Dermis microvascular lymphatic vessel endothelial cell (primary cell): ENCODE measurements at regions not wholly inside any gene's neighbourhood (a gene's known extent, or its start where the extent isn't known, plus 50 kb on each side); places are given as distances from the start of the nearest gene placed in this dataset.

Experiments used
- DNase-seq, 2 donors: peaks; one replicate each; pipeline versions ENCODE4 v3.0.0 to v3.0.0-alpha.2; 2010; ENCODE audit warnings: low read depth in 2 of 2

DNA sequence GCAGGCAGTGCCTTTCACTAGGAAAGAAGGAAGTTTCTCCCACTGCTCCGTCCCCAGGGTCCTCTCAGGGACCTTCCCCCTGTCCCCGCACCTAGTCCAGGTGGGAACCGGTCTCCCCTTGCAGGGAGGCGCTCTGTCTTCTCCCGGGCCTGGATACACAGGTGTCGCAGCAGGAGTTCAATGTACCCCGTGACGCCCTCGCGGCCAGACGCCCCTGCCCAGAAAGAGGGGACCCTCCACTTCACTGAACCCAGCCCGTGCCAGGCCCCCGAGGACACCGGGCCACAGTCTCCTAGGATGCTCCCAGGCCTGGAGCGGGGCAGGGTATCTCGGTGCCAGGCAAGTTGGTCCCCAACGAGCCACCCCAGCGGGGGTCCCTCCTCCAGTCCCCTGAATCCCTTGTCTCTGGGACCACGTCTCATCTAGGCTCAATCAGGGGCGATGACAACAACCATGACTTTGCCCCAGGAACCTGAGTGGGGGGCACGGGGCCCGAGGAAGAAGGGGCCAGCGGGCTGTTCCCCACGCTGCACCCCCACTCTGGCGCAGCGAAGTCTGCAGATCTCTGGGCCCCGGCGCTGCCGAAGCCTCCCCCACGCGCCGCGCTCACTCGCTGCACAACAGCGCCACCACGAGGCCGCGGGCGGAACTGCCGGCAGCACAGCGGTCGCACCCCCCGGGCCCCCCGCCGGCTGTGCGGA, 103.0 kb downstream of the EDN3 start:
- peak in 1 of 2 donors; percentile 9 for DNase-seq

DNA sequence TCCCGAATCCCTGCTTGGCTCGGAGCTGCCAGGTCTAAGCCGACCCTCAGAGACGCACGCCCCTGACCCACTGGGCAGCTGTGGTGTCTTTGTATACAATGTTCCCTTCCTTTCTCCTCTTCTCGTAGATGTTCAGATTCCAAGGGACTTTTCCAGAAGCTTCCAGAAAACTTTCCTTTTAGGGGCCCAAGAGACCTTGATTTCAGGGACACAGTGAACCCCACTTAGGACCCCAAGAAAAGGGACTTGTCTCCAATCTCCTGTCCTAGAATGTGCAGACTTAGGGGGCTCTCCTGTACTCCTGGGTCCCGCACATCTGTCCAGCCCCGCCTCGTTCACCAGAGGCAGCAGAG, 103.5 kb downstream of the EDN3 start:
- no peak for DNase-seq

DNA sequence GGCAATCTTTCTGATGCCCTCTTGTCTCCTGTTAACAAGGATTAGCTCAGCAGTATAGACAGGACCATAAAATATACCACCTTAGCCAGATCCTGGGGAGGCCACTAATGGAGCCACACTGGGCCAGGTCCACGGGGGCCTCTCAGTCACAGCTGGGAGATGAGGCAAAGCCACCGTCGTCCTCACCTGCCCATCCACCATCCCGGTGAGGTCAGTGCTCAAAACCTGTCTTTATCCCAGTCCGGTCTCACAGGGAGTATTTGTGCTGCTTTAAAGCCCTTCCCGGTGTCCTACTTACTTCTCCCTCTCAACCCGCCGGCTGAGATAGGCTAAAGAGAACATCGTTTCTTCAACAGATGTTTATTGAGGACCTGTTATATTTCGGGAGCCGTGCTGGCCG, 104.3 kb downstream of the EDN3 start:
- no peak for DNase-seq

DNA sequence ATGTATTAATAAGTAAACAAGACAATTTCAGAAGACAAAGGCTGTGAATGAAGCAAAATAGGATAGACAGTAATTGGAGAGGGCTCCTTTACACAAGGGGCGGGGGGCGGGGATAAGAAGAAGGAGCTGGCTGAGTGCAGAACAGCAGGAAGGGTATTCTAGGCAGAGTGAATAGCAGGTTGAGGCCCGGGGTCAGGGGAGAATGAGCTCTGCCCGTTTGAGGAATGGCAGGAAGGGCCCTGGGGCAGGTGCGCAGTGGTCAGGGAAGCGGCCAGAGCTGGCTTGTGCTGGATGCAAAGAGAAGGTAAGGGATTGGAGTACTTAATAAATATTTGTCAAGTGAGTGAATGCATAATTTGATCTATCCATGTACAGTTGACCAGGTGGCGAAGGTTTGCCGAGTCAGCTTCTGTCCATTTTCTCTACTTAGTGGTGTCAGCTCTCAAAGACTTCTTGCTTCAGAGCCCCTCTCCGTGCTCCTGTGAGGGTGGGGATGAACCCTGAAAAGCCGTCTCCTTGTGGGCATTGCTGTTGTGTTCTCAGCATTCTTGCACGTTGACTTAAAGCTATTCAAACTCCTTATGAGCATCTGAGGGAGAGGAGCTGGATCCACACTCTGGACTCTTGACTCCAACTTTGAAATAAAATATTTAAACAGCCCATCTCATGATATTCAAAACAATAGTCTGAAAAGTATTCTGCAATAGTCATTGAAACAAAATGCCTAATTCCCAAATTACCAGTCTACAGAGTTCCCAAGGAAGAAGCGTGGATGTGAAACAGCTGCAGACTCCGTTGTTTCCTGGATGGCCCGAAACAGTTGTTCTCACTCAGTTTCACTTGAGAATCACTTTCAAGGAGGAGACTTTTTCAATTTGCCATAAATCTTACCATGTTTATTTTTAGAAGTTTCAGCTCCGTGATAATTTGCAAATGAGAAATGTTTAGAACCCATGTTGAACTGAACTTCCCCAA, 105.1 kb downstream of the EDN3 start:
- DNase-seq = no peak

DNA sequence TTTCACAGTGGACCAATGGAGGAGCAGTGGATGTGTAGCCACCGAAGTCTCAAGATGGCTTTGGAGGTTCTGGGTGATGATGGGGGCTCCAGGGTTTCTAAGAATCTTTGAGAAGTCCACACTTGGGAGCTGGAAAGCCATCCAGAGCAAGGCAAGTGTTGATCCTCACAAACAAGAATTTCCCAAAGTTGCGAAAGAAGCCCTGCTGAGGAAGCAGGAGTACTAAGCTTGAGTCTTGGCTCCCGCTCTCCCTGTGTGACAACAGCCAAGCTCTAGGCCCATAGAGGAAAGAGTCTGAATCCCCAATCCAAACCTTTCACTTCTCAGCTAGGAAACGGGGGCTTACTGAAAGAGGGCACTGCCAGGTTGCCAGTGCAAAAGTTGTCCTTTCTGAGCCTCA, 106.0 kb downstream of the EDN3 start:
- DNase-seq = no peak

DNA sequence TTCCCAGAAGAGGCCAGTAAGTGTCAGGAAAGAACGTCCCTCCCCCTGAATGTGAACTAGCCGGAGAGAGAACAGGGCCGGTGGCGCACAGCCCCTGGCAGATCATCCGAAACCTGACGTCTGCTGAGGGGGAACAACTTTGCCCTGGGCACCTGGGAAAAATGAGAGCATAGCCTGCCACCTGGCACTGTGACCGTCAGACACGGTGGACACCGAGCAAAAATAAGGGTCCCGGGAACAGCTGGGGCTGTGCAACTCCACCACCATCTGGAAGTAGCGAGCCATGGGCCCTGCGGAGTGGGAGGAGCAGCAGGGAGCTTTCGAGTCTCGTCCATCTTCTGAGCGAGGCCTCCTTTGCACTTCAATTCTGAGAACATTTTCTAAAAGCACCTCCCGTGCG, 110.8 kb downstream of the EDN3 start:
- DNase-seq = no peak

DNA sequence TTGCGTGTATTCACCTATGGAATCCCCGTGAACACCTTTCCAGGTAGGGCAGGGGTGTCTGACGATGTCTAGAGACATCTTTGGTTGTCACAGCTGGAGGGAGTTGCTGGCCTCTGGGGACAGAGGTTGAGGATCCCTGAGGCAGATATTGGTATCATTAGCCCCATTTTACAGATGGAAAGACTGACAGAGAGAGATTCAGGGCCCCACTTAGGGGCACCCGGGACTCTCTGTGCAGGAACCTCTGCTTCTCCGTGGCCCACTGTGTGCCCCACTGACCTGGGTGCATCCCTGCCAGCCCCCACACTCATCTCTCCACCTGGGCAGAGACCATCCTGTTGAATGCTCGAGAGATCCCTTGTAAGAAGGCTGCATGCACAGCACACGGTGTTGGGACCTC, 111.2 kb downstream of the EDN3 start:
- DNase-seq = no peak

DNA sequence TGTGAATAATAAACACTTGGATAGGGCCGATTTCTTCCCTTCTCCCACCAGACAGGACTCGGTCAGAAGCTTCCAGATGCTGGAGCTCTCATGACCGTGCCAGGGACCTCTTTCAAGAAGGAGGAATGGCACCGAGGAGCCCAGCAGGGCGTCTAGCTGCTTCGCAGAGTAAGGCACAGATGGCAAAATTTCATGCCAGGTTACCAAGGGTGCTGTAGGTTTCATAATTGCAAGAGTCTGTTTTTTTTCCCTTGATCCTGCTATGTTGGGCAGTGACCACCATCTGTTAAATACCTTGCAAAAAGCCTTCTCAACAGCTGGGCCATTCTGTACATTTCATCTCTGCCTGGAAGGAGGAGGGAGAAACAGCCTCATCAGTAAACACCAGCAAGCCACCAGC, 111.8 kb downstream of the EDN3 start:
- no peak for DNase-seq

DNA sequence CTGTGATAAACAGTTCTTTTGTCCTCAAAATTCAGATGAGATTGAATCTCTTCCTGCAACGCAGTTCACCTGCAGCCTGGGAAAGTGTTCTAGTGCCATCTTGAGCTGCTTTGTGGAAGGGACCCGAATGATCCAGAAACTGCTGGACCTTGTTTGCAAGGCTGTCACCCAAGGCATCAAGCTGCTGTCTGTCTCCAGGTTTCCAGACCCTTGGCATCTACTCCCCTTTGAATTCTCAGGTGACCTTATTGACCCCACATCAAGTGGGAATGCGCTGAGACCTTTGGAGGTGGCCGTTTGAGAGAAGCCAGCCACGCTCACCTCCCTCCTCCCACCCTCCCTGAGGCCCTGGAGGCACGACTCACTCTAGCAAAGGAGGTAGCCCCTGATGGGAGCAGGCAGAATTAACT, 112.5 kb downstream of the EDN3 start:
- no peak for DNase-seq

DNA sequence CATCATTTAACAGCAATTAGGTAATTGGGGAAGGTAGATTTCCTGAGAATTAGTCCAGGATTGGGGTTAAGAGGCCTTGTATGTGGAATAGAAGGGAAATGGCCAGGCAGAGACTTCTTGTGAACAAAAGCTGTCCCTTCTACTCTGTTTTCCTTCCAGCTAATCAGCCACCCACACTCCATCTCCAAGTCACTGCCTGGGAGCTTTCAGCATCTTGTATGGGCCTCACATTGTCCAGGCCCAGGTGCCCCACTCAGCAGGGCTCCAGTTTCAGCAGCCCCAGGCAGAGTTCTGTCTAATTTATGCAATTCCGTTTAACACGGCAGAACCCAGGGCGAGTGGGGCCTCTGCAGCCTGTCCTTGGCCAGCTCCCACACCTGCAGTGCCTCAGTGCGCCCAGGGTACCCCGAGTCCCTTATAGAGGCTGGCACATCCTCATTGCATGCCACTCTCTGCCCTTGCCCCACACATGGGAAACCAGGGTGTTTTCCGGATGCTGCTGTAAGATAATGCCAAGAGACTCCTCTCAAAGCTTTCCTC, 113.0 kb downstream of the EDN3 start:
- no peak for DNase-seq

DNA sequence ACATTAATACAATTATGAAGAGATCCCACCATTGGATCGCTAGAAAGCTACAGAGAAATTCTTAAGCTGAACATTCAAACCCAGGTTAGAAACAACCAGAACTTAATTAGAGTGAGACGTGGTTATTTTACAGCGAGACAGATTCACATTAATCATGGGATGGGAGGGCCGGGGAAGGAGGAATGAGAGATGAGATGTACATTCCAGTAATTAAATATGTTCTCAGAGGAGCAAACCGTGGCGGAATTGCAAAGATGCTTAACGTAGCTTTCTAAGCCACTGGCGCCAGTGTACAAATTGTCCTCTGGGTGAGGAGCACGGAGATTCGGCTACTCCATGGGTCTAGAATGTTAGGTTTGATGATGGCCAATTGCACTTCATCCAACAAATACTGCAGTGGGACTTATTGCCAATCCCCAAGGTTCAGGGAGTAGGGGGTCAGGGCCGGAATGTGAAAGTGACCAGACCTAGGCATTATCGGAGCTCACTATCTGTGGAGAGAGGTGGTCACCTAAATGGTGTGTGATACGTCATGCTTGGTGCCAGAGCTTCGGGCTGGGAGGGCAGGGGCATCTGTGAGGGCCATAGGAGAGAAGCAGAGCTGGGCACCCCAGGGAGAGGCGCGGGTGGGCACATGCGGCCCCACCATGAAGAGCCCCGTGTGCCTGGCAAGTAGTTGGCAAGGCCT, 114.7 kb downstream of the EDN3 start:
- DNase-seq = no peak

DNA sequence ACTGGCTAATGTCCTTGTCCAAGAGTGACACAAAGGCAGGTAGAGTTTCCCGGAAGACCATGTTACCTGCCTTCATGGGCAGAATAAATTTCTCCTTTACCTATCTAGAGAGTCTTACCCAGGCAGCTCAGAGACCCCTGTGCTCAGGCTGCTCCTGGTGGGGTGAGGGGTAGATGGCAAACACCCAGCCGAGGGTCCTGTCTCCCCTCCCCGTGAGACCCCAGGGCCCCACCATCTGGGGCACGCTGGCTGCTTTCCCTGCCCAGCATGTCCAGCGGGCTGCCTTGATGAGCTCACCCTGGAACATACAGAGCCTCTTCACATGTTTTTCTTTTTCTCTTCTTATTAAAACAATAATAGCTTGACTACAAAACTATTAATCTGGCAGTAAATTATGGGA, 116.5 kb downstream of the EDN3 start:
- no peak for DNase-seq

DNA sequence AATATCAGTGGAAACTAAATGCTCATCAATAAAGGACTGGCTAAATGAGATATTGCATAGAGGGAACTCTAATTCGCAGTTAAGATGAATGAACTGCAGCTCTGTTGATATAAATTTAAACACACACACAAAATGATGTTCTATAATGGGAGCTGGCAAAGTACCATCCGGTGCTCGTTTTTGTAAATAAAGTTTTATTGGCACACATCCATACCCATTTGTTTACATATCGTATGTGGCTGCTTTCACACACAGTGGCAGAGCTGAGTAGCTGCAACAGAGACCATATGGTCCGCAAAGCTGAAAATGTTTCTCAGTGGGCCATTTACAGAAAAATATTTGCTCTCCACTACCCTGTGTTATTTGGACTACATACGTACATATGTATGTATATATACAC, 120.7 kb downstream of the EDN3 start:
- DNase-seq = no peak

DNA sequence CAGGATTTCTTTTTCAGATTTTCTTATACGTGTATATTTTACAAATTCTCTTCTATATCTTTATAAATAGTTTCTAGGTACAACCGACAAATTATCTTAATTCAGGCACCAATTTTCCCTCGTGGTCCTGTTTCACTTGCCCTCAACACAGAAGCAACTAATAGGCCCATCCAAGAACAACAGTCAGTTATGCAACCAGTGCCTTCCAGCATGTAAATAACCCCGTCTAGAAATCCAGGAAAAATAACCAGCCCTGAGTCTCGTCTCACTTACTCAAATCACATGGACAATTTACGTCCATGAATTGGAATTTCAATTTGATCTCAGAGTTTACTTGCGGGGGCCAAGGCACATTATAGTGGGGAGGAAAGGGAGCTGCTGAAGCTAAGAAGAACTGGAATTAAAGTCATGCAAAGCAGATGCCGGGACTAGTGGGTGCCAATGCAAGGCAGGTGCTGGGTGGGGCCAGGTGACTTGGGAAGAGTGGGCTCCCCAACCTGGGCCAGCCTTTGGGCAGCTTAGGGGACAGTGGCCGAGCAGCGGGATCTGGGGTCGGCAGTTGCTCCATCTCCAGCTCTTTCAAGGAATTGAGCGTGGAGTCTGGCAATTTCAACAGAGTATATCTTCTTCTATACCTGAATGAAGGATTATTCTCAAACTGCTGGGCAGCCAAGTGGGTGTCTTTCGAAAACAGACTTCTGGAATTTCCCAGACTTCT, 121.7 kb downstream of the EDN3 start:
- no peak for DNase-seq

DNA sequence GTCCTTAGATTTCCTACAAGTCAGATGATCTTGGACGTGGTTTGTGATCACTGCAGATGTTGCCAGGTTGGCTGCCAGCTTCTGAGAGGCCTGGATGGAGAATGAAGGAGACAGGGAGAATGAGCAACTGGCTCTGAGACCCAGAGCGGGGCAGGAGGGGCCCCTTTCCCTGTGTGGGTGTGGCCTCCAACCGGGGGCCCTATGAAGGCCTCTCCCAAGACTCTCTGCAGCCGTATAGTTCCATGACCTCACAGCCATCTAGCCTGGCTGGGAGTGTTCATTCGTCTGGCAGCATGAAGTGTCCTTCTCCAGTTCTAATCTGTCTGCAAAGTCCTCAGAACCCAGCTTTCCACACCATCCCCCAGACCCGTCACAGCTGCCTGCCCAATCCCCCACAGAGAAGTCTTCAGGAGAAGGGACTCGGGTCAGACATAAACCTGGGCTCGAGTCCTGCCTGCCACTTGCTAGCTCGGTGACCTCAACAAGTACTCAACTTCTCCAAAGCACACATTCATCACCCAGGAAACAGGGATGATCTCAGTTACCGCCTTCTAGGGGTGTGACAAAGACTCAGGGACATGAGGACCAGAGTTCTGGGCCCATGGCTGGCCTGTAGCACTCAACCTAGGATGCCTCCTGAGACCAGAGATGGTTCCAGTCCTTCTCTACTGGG, 122.6 kb downstream of the EDN3 start:
- DNase-seq = no peak

DNA sequence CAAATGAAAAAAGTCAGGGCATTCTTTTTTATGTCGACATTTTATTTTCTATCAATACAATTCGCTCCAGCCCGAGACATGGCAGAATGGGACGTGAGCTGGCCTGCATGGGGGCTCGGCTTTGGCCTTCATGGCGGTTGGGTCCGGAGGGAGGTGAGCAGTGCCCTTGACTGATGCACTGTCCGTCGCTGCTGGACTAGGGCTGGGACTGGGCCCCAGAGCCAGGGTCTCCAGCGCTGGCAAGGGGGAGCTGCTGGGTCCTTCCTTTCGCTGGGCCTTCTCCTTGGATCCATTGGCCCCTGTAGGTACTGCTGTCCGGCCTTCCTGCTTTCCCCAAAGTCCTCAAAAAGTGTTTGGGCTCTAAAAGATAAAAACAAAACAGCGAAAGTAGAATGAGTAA, 124.6 kb downstream of the EDN3 start:
- DNase-seq = no peak

DNA sequence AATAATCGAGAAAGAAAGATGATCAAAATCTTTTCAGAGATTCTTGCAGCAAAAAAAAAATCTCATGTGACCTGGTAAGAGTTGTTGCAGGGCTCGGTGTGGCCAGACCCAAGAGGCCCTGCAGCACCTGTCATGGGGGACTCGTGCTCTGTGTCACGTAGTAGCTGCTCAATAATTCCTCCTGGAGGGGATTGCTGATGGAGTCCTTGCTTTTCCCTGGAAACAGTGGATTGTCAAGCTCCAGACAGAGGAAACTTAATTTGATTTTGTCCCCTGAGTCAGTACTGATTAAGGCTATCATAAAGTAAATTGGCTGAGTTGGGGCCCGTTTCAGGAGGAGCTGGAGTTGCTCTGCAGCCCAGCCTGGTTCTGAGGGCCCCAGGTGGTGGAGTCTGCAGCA, 125.2 kb downstream of the EDN3 start:
- no peak for DNase-seq

DNA sequence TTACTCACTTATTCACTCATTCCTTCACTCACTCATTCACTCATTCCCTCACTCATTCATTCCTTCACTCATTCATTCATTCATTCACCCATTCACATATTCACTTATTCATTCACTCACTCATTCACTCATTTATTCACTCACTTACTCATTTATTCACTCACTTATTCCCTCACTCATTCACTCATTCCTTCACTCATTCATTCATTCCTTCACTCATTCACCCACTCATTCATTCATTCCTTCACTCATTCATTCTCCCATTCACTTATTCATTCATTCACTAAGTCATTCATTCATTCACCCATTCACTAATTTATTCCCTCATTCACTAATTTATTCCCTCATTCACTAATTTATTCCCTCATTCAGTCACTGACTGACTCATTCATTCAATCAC, 127.6 kb downstream of the EDN3 start:
- no peak for DNase-seq

DNA sequence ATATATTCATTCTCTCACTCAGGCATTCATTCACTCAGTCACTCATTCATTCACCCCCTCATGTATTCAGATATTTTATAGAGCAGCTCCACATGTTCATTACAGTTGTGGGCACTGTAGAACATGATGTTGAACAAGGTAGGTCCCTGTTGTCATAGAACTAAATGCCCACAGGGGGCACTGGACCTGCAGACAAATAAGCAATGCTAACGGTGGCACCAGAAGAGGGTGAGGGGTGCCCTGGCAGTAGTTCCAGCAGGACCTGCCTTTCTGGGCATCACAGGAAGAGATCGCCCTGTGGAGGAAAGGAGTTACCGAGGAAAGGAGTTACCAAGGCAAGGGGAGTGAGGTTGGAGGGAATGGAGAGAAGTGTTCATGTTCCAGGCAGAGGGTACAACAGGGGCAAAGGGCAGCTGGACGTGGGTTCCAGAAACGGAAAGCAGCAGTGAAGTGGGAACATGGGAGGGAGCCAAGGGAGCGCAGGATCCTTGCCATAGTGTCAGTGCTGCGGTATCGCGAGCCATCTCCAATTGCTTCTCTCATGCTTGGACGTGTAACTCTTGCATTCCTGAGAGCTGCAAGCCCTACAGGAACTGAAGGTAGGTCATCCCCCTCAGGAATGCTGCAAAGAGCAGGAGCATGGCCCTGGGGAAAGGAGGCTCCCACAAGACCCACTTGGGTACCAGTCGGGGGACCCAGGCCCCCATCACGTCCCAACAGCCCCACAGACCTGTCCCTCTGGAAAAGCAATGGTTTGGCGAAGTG, 128.2 kb downstream of the EDN3 start:
- no peak for DNase-seq

DNA sequence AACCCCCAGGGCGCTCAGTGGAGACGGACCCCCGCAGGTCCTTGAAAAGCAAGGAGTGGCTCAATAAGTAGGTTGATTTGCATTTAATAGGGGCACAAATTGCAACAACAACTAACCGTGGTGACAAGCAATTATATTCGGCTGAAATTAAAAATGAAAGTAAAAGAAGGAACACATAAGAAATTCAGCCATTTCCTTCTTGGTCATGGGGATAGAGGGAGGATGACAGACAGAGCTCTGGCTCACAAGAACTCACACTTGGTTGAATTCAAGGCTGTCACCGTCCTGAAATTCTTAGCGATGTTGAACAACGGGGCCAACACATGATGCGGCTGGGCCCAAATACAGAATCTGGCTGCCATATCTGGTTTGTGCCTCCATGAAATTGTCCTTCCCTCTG, 129.0 kb downstream of the EDN3 start:
- no peak for DNase-seq
